Mesenchymal stem cell (in vitro differentiated cells and primary cell): ENCODE measurements at regions not wholly inside any gene's neighbourhood (a gene's known extent, or its start where the extent isn't known, plus 50 kb on each side); places are given as distances from the start of the nearest gene placed in this dataset.

Experiments
- DNase-seq: peaks from one replicate; pipeline ENCODE4 v3.0.0-alpha.2; 2013
- H2AFZ ChIP-seq: one replicate; pipeline ENCODE4 v1.6.1; 2013; ENCODE audit warnings: low read depth, mild to moderate bottlenecking, control low read depth, inconsistent platforms, low read length, moderate library complexity
- H2AK5ac ChIP-seq: 2 replicates; pipeline ENCODE4 v1.6.1; 2013; ENCODE audit warnings: low read length, moderate library complexity, mild to moderate bottlenecking, inconsistent platforms; ENCODE audit not compliant: severe bottlenecking
- H2BK120ac ChIP-seq: one replicate; pipeline ENCODE4 v1.6.1; 2013; ENCODE audit warnings: low read depth, mild to moderate bottlenecking, inconsistent platforms, low read length, moderate library complexity
- H2BK12ac ChIP-seq, 2 experiments: one replicate each; pipeline ENCODE4 v1.6.1; 2013; ENCODE audit warnings: inconsistent platforms in 2 of 2, low read length in 2 of 2, mild to moderate bottlenecking in 2 of 2, moderate library complexity in 2 of 2, control low read depth in 1 of 2
- H2BK15ac ChIP-seq: one replicate; pipeline ENCODE4 v1.6.1; 2013; ENCODE audit warnings: mild to moderate bottlenecking, low read depth, inconsistent platforms; ENCODE audit not compliant: poor library complexity, severe bottlenecking
- H2BK5ac ChIP-seq: 2 replicates; pipeline ENCODE4 v1.6.1; 2013; ENCODE audit warnings: low read depth, mild to moderate bottlenecking, low read length, control low read depth, inconsistent platforms; ENCODE audit not compliant: poor library complexity, severe bottlenecking
- H3K14ac ChIP-seq, 2 experiments: one replicate each; pipeline ENCODE4 v1.6.1; 2013; ENCODE audit warnings: inconsistent platforms in 2 of 2, low read length in 2 of 2, control low read depth in 1 of 2, mild to moderate bottlenecking in 1 of 2, moderate library complexity in 1 of 2
- H3K18ac ChIP-seq, 2 experiments: one replicate each; pipeline ENCODE4 v1.6.1; 2013; ENCODE audit warnings: inconsistent platforms in 2 of 2, low read length in 2 of 2, control low read depth in 1 of 2, low read depth in 1 of 2, mild to moderate bottlenecking in 1 of 2
- H3K23ac ChIP-seq, 2 experiments: one replicate each; pipeline ENCODE4 v1.6.1; 2013; ENCODE audit warnings: inconsistent platforms in 2 of 2, low read length in 2 of 2, mild to moderate bottlenecking in 2 of 2, moderate library complexity in 2 of 2, control low read depth in 1 of 2
- H3K27ac ChIP-seq: 2 replicates; pipeline ENCODE4 v1.5.1; 2013; ENCODE audit warnings: mild to moderate bottlenecking, moderate library complexity, low read length, control low read depth, inconsistent platforms; ENCODE audit not compliant: poor library complexity, severe bottlenecking
- H3K27me3 ChIP-seq, 2 experiments: 2 replicates each; pipeline versions ENCODE4 v1.6.1 to v1.7.0; 2013; ENCODE audit warnings: low read length in 2 of 2, mild to moderate bottlenecking in 2 of 2, moderate library complexity in 2 of 2, control low read depth in 1 of 2, inconsistent platforms in 1 of 2; ENCODE audit not compliant: control insufficient read depth in 1 of 2, insufficient read depth in 1 of 2
- H3K36me3 ChIP-seq, 2 experiments: 2 replicates each; pipeline versions ENCODE4 v1.6.1 to v1.7.0; 2013; ENCODE audit warnings: low read length in 2 of 2, control low read depth in 1 of 2, inconsistent platforms in 1 of 2, low read depth in 1 of 2, mild to moderate bottlenecking in 1 of 2; ENCODE audit not compliant: insufficient read depth in 2 of 2, control insufficient read depth in 1 of 2
- H3K4ac ChIP-seq, 2 experiments: one replicate each; pipeline ENCODE4 v1.6.1; 2013; ENCODE audit warnings: inconsistent platforms in 2 of 2, low read length in 2 of 2, mild to moderate bottlenecking in 2 of 2, moderate library complexity in 2 of 2, control low read depth in 1 of 2, low read depth in 1 of 2
- H3K4me1 ChIP-seq: 2 replicates; pipeline ENCODE4 v1.6.1; 2013; ENCODE audit warnings: low read depth, low read length, control low read depth; ENCODE audit not compliant: control insufficient read depth, insufficient read depth
- H3K4me2 ChIP-seq: 2 replicates; pipeline ENCODE4 v1.6.1; 2013; ENCODE audit warnings: low read length, mild to moderate bottlenecking, inconsistent platforms; ENCODE audit not compliant: poor library complexity, severe bottlenecking
- H3K4me3 ChIP-seq, 2 experiments: 2 replicates each; pipeline versions ENCODE4 v1.5.1 to v1.7.0; 2013; ENCODE audit warnings: low read length in 2 of 2, mild to moderate bottlenecking in 2 of 2, control low read depth in 1 of 2, low read depth in 1 of 2; ENCODE audit not compliant: insufficient read depth in 1 of 2
- H3K79me1 ChIP-seq: replicated peaks from 2 replicates; pipeline ENCODE4 v1.6.1; 2013; ENCODE audit warnings: mild to moderate bottlenecking, control low read depth, low read length, inconsistent platforms; ENCODE audit not compliant: poor library complexity, severe bottlenecking
- H3K9ac ChIP-seq: 2 replicates; pipeline ENCODE4 v1.7.0; 2013; ENCODE audit warnings: mild to moderate bottlenecking, low read length, moderate library complexity
- H3K9me3 ChIP-seq: 2 replicates; pipeline ENCODE4 v1.7.0; 2013; ENCODE audit warnings: mild to moderate bottlenecking, low read length; ENCODE audit not compliant: control insufficient read depth
- H4K8ac ChIP-seq: one replicate; pipeline ENCODE4 v1.6.1; 2013; ENCODE audit warnings: inconsistent platforms, mild to moderate bottlenecking, low read length, moderate library complexity
- H4K91ac ChIP-seq: one replicate; pipeline ENCODE4 v1.6.1; 2013; ENCODE audit warnings: mild to moderate bottlenecking, low read length, inconsistent platforms
- WGBS: methylation state at CpG from one replicate; pipeline ENCODE4 v1.1.7; 2013; ENCODE audit warnings: mixed read lengths; 5-methylcytosine and 5-hydroxymethylcytosine counted together

GRCh38 chr12:28851781-28852180, 297.3 kb upstream of the FAR2 start:
- H3K36me3 ChIP-seq, result no peaks in the 10 kb centered on the region
- no peak overlapping the region for H3K9ac ChIP-seq
- H2BK15ac ChIP-seq, result no peak overlapping the region
- H4K91ac ChIP-seq, result no peak overlapping the region
- no peak overlapping the region for H3K14ac ChIP-seq
- no peak overlapping the region for H2BK12ac ChIP-seq
- no peaks in the 10 kb centered on the region for H3K9me3 ChIP-seq
- H3K79me1 ChIP-seq, result no peaks in the 10 kb centered on the region
- WGBS, result 81% methylated on average over 6 of the region's 6 CpGs
- H3K4ac ChIP-seq, result no peak overlapping the region
- H2AFZ ChIP-seq, result no peak overlapping the region
- no peaks in the 10 kb centered on the region for H3K27me3 ChIP-seq
- no peak overlapping the region for H3K27ac ChIP-seq
- no peak overlapping the region for H3K18ac ChIP-seq
- H3K23ac ChIP-seq, result no peak overlapping the region
- no peak overlapping the region for H3K4me3 ChIP-seq
- no peak overlapping the region for H3K4me2 ChIP-seq
- no peak overlapping the region for H2AK5ac ChIP-seq
- H4K8ac ChIP-seq, result no peak overlapping the region
- no peaks in the 10 kb centered on the region for H3K4me1 ChIP-seq
- no peak overlapping the region for H2BK120ac ChIP-seq
- DNase-seq, result no peak
- H2BK5ac ChIP-seq, result no peak overlapping the region

GRCh38 chr12:28855761-28856310, 293.2 kb upstream of the FAR2 start:
- WGBS, result 86% methylated on average over 1 of the region's 4 CpGs
- Histone ChIP-seq H3K36me3 (no peaks in the 10 kb centered on the region), H2BK120ac (no peak overlapping the region), H3K4me3 (no peak overlapping the region), H2BK5ac (no peak overlapping the region), H3K9ac (no peak overlapping the region), H3K79me1 (no peaks in the 10 kb centered on the region), H3K4ac (no peak overlapping the region), H3K14ac (no peak overlapping the region), H3K27ac (no peak overlapping the region), H3K27me3 (no peaks in the 10 kb centered on the region), H2BK15ac (no peak overlapping the region), H4K8ac (no peak overlapping the region), H2AFZ (no peak overlapping the region), H3K9me3 (no peaks in the 10 kb centered on the region), H3K4me1 (no peaks in the 10 kb centered on the region), H2AK5ac (no peak overlapping the region), H2BK12ac (no peak overlapping the region), H3K4me2 (no peak overlapping the region), H4K91ac (no peak overlapping the region), H3K18ac (no peak overlapping the region), H3K23ac (no peak overlapping the region)
- no peak for DNase-seq

- DNase-seq, result no peak
- Histone ChIP-seq H2AFZ (no peak overlapping the region), H3K18ac (no peak overlapping the region), H4K91ac (no peak overlapping the region), H2BK120ac (no peak overlapping the region), H3K14ac (no peak overlapping the region), H3K23ac (no peak overlapping the region), H3K9ac (no peak overlapping the region), H2AK5ac (no peak overlapping the region), H3K4me2 (no peak overlapping the region), H3K4me3 (no peak overlapping the region), H3K36me3 (no peaks in the 10 kb centered on the region), H3K79me1 (no peaks in the 10 kb centered on the region), H3K4ac (no peak overlapping the region), H3K9me3 (no peaks in the 10 kb centered on the region), H2BK12ac (no peak overlapping the region), H2BK5ac (no peak overlapping the region), H4K8ac (no peak overlapping the region), H3K4me1 (no peaks in the 10 kb centered on the region), H3K27me3 (no peaks in the 10 kb centered on the region), H2BK15ac (no peak overlapping the region), H3K27ac (no peak overlapping the region)
Observed at GRCh38 chr12:28857369-28857768, 291.7 kb upstream of the FAR2 start.

GRCh38 chr12:28859551-28859950, 289.5 kb upstream of the FAR2 start:
- Histone ChIP-seq H3K4me3 (no peak overlapping the region), H3K4me2 (no peak overlapping the region), H2BK15ac (no peak overlapping the region), H2BK5ac (no peak overlapping the region), H3K4ac (no peak overlapping the region), H3K18ac (no peak overlapping the region), H2BK12ac (no peak overlapping the region), H3K27ac (no peak overlapping the region), H2BK120ac (no peak overlapping the region), H3K9ac (no peak overlapping the region), H3K23ac (no peak overlapping the region), H4K8ac (no peak overlapping the region), H2AFZ (no peak overlapping the region), H3K14ac (no peak overlapping the region), H4K91ac (no peak overlapping the region), H3K9me3 (no peaks in the 10 kb centered on the region), H3K4me1 (no peaks in the 10 kb centered on the region), H3K27me3 (no peaks in the 10 kb centered on the region), H3K79me1 (no peaks in the 10 kb centered on the region), H3K36me3 (no peaks in the 10 kb centered on the region), H2AK5ac (no peak overlapping the region)
- 100% methylated on average over 1 of the region's 2 CpGs for WGBS
- DNase-seq, result no peak
